CMK (cell line): ENCODE measurements at regions not wholly inside any gene's neighbourhood (a gene's known extent, or its start where the extent isn't known, plus 50 kb on each side); places are given as distances from the start of the nearest gene placed in this dataset.

Experiments used
- DNase-seq: peaks from one replicate; pipeline ENCODE4 v3.0.0-alpha.2; 2010; ENCODE audit warnings: low read depth

GRCh38 chr6:47151232-47151898 lies 109.2 kb upstream of the ADGRF1 start:
- no peak for DNase-seq

- no peak for DNase-seq
These were observed 107.4 kb upstream of the ADGRF1 start for GRCh38 chr6:47149554-47149953.

GRCh38 chr6:47149066-47149465 lies 106.9 kb upstream of the ADGRF1 start:
- DNase-seq: no peak

GRCh38 chr6:47147836-47148344 lies 105.8 kb upstream of the ADGRF1 start:
- no peak for DNase-seq

- DNase-seq: no peak
These were observed 105.1 kb upstream of the ADGRF1 start for GRCh38 chr6:47147175-47147727.

- DNase-seq: no peak
These were observed 104.5 kb upstream of the ADGRF1 start for GRCh38 chr6:47146431-47147174.

- DNase-seq: no peak
These were observed 103.1 kb upstream of the ADGRF1 start for GRCh38 chr6:47145212-47145611.

GRCh38 chr6:47144306-47144705 lies 102.2 kb upstream of the ADGRF1 start:
- no peak for DNase-seq

- no peak for DNase-seq
These were observed 99.8 kb upstream of the ADGRF1 start for GRCh38 chr6:47141963-47142362.

- no peak for DNase-seq
These were observed 99.0 kb upstream of the ADGRF1 start for GRCh38 chr6:47141171-47141570.

- DNase-seq: no peak
These were observed 95.9 kb upstream of the ADGRF1 start for GRCh38 chr6:47138046-47138445.

GRCh38 chr6:47137073-47137472 lies 94.9 kb upstream of the ADGRF1 start:
- DNase-seq: no peak

- DNase-seq: no peak
These were observed 93.6 kb upstream of the ADGRF1 start for GRCh38 chr6:47135772-47136171.

- DNase-seq: no peak
These were observed 92.5 kb upstream of the ADGRF1 start for GRCh38 chr6:47134476-47135189.

GRCh38 chr6:47133230-47134000 lies 91.3 kb upstream of the ADGRF1 start:
- no peak for DNase-seq

- no peak for DNase-seq
These were observed 90.6 kb upstream of the ADGRF1 start for GRCh38 chr6:47132724-47133123.

- no peak for DNase-seq
These were observed 89.6 kb upstream of the ADGRF1 start for GRCh38 chr6:47131773-47132172.

GRCh38 chr6:47130086-47130485 lies 88.0 kb upstream of the ADGRF1 start:
- DNase-seq: no peak

GRCh38 chr6:47129129-47129528 lies 87.0 kb upstream of the ADGRF1 start:
- DNase-seq: no peak

GRCh38 chr6:47126647-47127391 lies 84.7 kb upstream of the ADGRF1 start:
- DNase-seq: no peak

GRCh38 chr6:47118611-47119010 lies 76.5 kb upstream of the ADGRF1 start:
- no peak for DNase-seq
